ENCODE measurements at regions not wholly inside any gene's neighbourhood (a gene's known extent, or its start where the extent isn't known, plus 50 kb on each side); places are given as distances from the start of the nearest gene placed in this dataset.

GRCh38 chr10:75334720-75335119, 66.8 kb downstream of the ZNF503 start:
- no peak overlapping the region for H3K4me3 ChIP-seq (ENCODE audit: low read depth, low read length)
- no peak for DNase-seq (ENCODE audit: low read depth)

GRCh38 chr10:75332081-75332480, 69.5 kb downstream of the ZNF503 start:
- no peak overlapping the region for H3K4me3 ChIP-seq (ENCODE audit: low read depth, low read length)
- no peak for TF ChIP-seq POLR2A (IDR thresholded peaks at IDR 0.05; ENCODE audit: extremely low read depth, insufficient read length)
- TF ChIP-seq, protein P1, sequence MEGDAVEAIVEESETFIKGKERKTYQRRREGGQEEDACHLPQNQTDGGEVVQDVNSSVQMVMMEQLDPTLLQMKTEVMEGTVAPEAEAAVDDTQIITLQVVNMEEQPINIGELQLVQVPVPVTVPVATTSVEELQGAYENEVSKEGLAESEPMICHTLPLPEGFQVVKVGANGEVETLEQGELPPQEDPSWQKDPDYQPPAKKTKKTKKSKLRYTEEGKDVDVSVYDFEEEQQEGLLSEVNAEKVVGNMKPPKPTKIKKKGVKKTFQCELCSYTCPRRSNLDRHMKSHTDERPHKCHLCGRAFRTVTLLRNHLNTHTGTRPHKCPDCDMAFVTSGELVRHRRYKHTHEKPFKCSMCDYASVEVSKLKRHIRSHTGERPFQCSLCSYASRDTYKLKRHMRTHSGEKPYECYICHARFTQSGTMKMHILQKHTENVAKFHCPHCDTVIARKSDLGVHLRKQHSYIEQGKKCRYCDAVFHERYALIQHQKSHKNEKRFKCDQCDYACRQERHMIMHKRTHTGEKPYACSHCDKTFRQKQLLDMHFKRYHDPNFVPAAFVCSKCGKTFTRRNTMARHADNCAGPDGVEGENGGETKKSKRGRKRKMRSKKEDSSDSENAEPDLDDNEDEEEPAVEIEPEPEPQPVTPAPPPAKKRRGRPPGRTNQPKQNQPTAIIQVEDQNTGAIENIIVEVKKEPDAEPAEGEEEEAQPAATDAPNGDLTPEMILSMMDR (IDR thresholded peaks at IDR 0.05; ENCODE audit: low read depth, low read length): no peak
- TF ChIP-seq MYC (IDR thresholded peaks at IDR 0.05; ENCODE audit: low read depth, low read length): no peak
- TF ChIP-seq MAX (IDR thresholded peaks at IDR 0.05; ENCODE audit: low read depth, low read length): no peak
- no peak for DNase-seq (ENCODE audit: low read depth)

More at GRCh38 chr10:75334720-75335119, 66.8 kb downstream of the ZNF503 start:
- TF ChIP-seq POLR2A (IDR thresholded peaks at IDR 0.05; ENCODE audit: extremely low read depth, insufficient read length) (no peak), MYC (IDR thresholded peaks at IDR 0.05; ENCODE audit: low read depth, low read length) (no peak), MAX (IDR thresholded peaks at IDR 0.05; ENCODE audit: low read depth, low read length) (no peak)
- TF ChIP-seq, protein P1 (IDR thresholded peaks at IDR 0.05; ENCODE audit: low read depth, low read length): no peak

GRCh38 chr10:75331081-75331480, 70.5 kb downstream of the ZNF503 start:
- no peak for DNase-seq (ENCODE audit: low read depth)
- TF ChIP-seq MAX (IDR thresholded peaks at IDR 0.05; ENCODE audit: low read depth, low read length) (no peak), MYC (IDR thresholded peaks at IDR 0.05; ENCODE audit: low read depth, low read length) (no peak), POLR2A (IDR thresholded peaks at IDR 0.05; ENCODE audit: extremely low read depth, insufficient read length) (no peak)
- TF ChIP-seq, protein P1 (IDR thresholded peaks at IDR 0.05; ENCODE audit: low read depth, low read length): no peak
- no peak overlapping the region for H3K4me3 ChIP-seq (ENCODE audit: low read depth, low read length)

DNA sequence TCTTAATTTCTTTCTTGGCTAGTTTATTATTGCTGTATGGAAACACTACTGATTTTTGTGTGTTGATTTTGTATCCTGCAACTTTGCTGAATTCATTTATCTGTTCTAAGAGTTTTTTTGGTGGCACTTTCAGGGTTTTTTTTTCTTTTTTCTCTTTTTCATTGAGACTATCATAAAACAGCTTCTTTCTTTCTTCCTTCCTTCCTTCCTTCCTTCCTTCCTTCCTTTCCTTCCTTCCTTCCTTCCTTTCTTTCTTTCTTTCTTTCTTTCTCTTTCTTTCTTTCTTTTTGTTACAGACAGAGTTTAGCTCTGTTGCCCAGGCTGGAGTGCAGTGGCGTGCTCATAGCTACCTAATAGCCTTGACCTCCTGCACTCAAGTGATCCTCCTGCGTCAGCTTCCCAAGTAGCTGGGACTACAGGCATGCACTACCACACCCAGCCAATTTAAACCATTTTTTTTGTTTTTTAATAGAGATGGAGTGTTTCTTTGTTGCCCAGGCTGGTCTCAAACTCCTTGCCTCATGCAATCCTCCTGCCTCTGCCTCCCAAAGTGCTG, 72.3 kb downstream of the ZNF503 start:
- H3K4me3 ChIP-seq (ENCODE audit: low read depth, low read length): no peak overlapping the region
- no peak for TF ChIP-seq MYC (IDR thresholded peaks at IDR 0.05; ENCODE audit: low read depth, low read length)
- TF ChIP-seq POLR2A (IDR thresholded peaks at IDR 0.05; ENCODE audit: extremely low read depth, insufficient read length): no peak
- TF ChIP-seq, protein P1 (IDR thresholded peaks at IDR 0.05; ENCODE audit: low read depth, low read length): no peak
- no peak for DNase-seq (ENCODE audit: low read depth)

DNA sequence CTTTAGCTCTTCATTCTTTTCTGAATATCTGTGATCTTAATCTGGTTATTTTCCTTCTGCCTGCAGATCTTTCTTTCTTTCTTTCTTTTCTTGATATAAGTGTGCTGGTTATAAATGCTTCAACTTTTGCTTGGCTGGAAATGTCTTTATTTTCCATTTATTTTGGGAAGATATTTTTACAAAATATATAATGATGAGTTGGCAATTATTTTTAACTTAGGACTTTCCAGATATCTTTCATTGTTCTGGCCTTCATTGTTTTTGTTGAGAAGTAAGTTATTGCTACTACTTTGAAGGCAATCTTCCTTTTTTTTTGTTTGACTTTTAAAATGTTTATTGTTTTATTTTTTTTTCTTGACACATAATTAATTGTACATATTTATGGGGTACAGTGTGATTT, 75.3 kb downstream of the ZNF503 start:
- DNase-seq (ENCODE audit: low read depth): no peak
- TF ChIP-seq MYC (IDR thresholded peaks at IDR 0.05; ENCODE audit: low read depth, low read length): no peak
- no peak for TF ChIP-seq MAX (IDR thresholded peaks at IDR 0.05; ENCODE audit: low read depth, low read length)
- TF ChIP-seq, protein P1 (IDR thresholded peaks at IDR 0.05; ENCODE audit: low read depth, low read length): no peak
- TF ChIP-seq POLR2A (IDR thresholded peaks at IDR 0.05; ENCODE audit: extremely low read depth, insufficient read length): no peak
- no peak overlapping the region for H3K4me3 ChIP-seq (ENCODE audit: low read depth, low read length)

DNA sequence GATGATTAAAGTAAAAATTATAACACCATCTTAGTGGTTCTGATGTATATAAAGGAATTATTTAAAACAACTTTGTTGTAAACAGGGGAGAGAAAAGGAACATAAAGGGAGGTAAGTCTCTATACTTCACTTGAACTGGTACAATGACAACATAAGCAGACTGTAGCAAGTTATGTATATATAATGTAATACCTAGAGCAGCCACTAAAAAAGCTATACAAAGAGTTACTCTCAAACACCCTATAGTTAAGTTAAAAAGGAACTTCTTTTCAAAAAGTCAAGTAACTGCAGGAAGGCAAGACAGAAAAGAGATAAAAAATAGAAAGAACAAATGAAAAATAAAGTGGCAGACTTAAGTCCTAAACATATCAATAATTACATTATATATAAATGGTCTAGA, 82.3 kb downstream of the ZNF503 start:
- DNase-seq (ENCODE audit: low read depth): no peak
- H3K4me3 ChIP-seq (ENCODE audit: low read depth, low read length): no peak overlapping the region
- TF ChIP-seq MAX (IDR thresholded peaks at IDR 0.05; ENCODE audit: low read depth, low read length) (no peak), POLR2A (IDR thresholded peaks at IDR 0.05; ENCODE audit: extremely low read depth, insufficient read length) (no peak), MYC (IDR thresholded peaks at IDR 0.05; ENCODE audit: low read depth, low read length) (no peak)
- TF ChIP-seq, protein P1 (IDR thresholded peaks at IDR 0.05; ENCODE audit: low read depth, low read length): no peak

Data from NB4 (cell line).